Sigmoid colon (tissue), 6 donors: ENCODE measurements at regions not wholly inside any gene's neighbourhood (a gene's known extent, or its start where the extent isn't known, plus 50 kb on each side); places are given as distances from the start of the nearest gene placed in this dataset.
"Not testable (repeated sequence)": the region's sequence is repeated elsewhere in the genome, so short reads cannot be mapped to it uniquely, and the experiment has no call there.

Experiments used
- DNase-seq: peaks from one replicate; pipeline ENCODE4 v3.0.0-alpha.2; 2019
- H3K27ac ChIP-seq, 4 donors: fragments of 200-600 bp; sonication (generic); one replicate each; pipeline ENCODE4 v1.5.1; 2016 to 2019; ENCODE audit warnings: mild to moderate bottlenecking in 1 of 4
- H3K27me3 ChIP-seq, 3 donors: fragments of 200-600 bp; sonication (generic); one replicate each; pipeline ENCODE4 v1.5.1; 2019; ENCODE audit warnings: mild to moderate bottlenecking in 1 of 3
- H3K36me3 ChIP-seq, 4 donors: fragments of 200-600 bp; sonication (generic); one replicate each; pipeline ENCODE4 v1.5.1; 2016 to 2019
- H3K4me1 ChIP-seq, 4 donors: fragments of 200-600 bp; sonication (generic); one replicate each; pipeline ENCODE4 v1.5.1; 2017 to 2019
- H3K4me3 ChIP-seq, 4 donors: fragments of 200-600 bp; sonication (generic); one replicate each; pipeline ENCODE4 v1.5.1; 2017 to 2019; ENCODE audit warnings: mild to moderate bottlenecking in 2 of 4, moderate library complexity in 1 of 4
- H3K9me3 ChIP-seq, 4 donors: fragments of 200-600 bp in 3 of 4; sonication (generic) in 3 of 4; one replicate each; pipeline versions ENCODE4 v1.5.1 to v1.6.1; 2013 to 2019
- EP300 ChIP-seq, 4 donors: sonication (generic); formaldehyde crosslinking; IDR thresholded peaks; one replicate each; pipeline ENCODE4 v1.6.1; 2017; ENCODE audit warnings: antibody characterized with exemption in 4 of 4
- POLR2A ChIP-seq, 2 donors: fragments of 450-650 bp; IDR thresholded peaks; one replicate each; pipeline ENCODE4 v1.6.1; 2016; ENCODE audit warnings: antibody characterized with exemption in 2 of 2, mild to moderate bottlenecking in 2 of 2, moderate library complexity in 2 of 2
- POLR2AphosphoS5 ChIP-seq, 4 donors: sonication (generic); formaldehyde crosslinking; IDR thresholded peaks; one replicate each; pipeline ENCODE4 v1.6.1; 2017; ENCODE audit warnings: antibody characterized with exemption in 4 of 4
- WGBS, 2 donors: extraction: QIAGEN DNeasy Blood & Tissue Kit; methylation state at CpG; one replicate each; pipeline ENCODE4 v1.1.7; 2013; 5-methylcytosine and 5-hydroxymethylcytosine counted together
- intact Hi-C: fragments of 100-400 bp; cut with DNase I; formaldehyde crosslinking; loops from one replicate; pipeline ENCODE4 v1.15.1; 2023
- TF ChIP-seq, protein P1 (sequence below), 4 experiments: fragments of 450-650 bp in 3 of 4; fragments of 200-600 bp in 1 of 4; IDR thresholded peaks; one replicate each; pipeline ENCODE4 v1.5.1; 2016 to 2019; ENCODE audit warnings: antibody characterized with exemption in 4 of 4, mild to moderate bottlenecking in 3 of 4, moderate library complexity in 2 of 4
- donor health status: healthy with polysubstance abuse.
- donor health status: healthy.

DNA sequence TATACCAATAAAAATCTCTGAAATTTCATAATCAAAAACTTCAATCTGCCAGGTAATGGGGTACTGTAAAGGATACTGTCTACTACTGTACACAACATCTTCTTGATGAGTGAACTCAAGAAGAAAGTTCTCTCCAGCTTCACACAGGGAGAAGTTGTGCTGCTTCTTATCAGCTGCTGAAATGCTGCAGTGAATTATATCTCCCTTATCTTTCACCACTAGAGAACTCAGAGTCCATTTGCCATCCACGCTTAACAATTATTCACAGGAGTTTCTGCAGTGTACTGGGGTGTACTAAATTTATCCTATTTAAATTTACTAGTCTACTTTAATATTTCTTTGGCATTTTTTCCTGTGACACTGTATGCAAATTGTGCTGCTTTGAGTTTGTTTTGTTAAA, 384.8 kb downstream of the TFAP2B start:
- WGBS, 2 donors, result 42 to 72% methylated on average over 1 of the region's 1 CpG
- Histone ChIP-seq H3K4me3 (no peak overlapping the region), H3K27me3 (no peaks in the 10 kb centered on the region), H3K4me1 (no peaks in the 10 kb centered on the region), H3K36me3 (no peaks in the 10 kb centered on the region), H3K27ac (no peak overlapping the region), H3K9me3 (no peaks in the 10 kb centered on the region)
- no peak for DNase-seq
- no peak for TF ChIP-seq POLR2AphosphoS5 (IDR thresholded peaks at IDR 0.05)
- TF ChIP-seq EP300 (IDR thresholded peaks at IDR 0.05), result no peak
- TF ChIP-seq POLR2A (IDR thresholded peaks at IDR 0.05), result no peak
- TF ChIP-seq, protein P1, sequence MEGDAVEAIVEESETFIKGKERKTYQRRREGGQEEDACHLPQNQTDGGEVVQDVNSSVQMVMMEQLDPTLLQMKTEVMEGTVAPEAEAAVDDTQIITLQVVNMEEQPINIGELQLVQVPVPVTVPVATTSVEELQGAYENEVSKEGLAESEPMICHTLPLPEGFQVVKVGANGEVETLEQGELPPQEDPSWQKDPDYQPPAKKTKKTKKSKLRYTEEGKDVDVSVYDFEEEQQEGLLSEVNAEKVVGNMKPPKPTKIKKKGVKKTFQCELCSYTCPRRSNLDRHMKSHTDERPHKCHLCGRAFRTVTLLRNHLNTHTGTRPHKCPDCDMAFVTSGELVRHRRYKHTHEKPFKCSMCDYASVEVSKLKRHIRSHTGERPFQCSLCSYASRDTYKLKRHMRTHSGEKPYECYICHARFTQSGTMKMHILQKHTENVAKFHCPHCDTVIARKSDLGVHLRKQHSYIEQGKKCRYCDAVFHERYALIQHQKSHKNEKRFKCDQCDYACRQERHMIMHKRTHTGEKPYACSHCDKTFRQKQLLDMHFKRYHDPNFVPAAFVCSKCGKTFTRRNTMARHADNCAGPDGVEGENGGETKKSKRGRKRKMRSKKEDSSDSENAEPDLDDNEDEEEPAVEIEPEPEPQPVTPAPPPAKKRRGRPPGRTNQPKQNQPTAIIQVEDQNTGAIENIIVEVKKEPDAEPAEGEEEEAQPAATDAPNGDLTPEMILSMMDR (IDR thresholded peaks at IDR 0.05), result no peak
- intact Hi-C loops, result no loop called here

DNA sequence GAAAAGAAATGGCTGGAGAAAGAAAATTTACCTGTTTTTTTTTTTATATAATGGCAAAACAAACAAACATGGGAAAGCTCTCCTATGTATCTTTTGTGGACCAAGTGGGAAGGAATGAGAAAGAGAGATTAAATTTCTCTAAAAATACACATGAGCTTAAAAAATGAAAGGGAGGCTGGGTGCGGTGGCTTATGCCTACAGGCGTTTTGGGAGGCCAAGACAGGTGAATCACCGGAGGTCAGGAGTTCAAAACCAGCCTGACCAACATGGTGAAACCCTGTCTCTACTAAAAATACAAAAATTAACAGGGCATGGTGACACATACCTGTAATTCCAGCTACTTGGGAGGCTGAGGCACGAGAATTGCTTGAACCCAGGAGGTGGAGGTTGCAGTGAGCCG, 388.0 kb downstream of the TFAP2B start:
- H3K36me3 ChIP-seq, intact Hi-C loops, H3K9me3 ChIP-seq, H3K27me3 ChIP-seq, H3K4me3 ChIP-seq, H3K27ac ChIP-seq, DNase-seq, H3K4me1 ChIP-seq: not testable (repeated sequence)
- WGBS, 2 donors, result 87 to 90% methylated on average over 5 of the region's 5 CpGs

DNA sequence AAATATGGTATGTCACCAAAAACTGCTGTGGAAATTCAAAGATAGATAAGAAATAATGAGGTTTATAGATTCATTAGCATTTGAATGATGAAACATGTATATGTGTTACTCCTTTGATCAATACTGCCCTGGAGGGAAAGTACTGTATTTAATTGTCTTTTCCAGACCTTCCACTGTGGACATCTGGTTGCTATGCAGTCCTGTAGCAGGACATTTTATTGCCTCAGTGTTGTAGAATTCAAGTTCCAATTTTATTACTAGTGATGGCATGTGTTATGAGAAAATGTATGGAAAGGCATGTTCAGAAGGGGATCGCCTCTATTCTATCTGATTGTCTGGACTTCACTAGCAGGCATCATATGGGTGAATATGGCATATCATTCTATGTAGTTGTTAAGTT, 391.0 kb downstream of the TFAP2B start:
- no peak overlapping the region for H3K4me3 ChIP-seq
- WGBS, 2 donors, result 81% methylated on average over 1 of the region's 1 CpG
- intact Hi-C loops, result no loop called here
- H3K27me3 ChIP-seq, result peaks cover 0 to 6% (median 0%) of the 10 kb centered on the region in 3 donors
- no peaks in the 10 kb centered on the region for H3K4me1 ChIP-seq
- DNase-seq, result no peak
- TF ChIP-seq POLR2AphosphoS5 (IDR thresholded peaks at IDR 0.05), result no peak
- no peaks in the 10 kb centered on the region for H3K9me3 ChIP-seq
- no peak overlapping the region for H3K27ac ChIP-seq
- no peaks in the 10 kb centered on the region for H3K36me3 ChIP-seq

DNA sequence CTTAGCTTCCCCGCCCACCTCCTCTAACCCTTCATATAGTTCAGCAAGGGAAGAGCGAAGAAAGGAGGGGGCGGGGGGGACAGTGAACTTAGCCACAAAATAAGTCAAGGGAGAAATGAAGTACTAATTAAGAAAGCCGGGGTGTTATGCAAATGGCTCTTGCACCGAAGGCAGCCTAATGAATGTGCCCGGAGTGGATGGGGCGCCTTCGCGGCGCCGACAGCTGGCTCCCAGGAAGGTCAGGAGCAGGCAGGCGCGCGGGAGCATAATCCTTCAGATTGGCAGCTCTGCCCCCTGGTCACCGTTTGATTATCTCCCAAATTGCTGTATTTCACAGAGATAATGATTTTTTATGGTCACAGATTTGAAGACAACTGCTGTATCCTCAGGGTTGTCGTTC, 395.1 kb downstream of the TFAP2B start:
- no peak for DNase-seq
- Histone ChIP-seq H3K4me3 (no peak overlapping the region), H3K4me1 (no peaks in the 10 kb centered on the region), H3K27me3 (peaks cover 0 to 6% (median 0%) of the 10 kb centered on the region in 3 donors), H3K27ac (no peak overlapping the region), H3K9me3 (no peaks in the 10 kb centered on the region), H3K36me3 (no peaks in the 10 kb centered on the region)
- no peak for TF ChIP-seq EP300 (IDR thresholded peaks at IDR 0.05)
- TF ChIP-seq POLR2AphosphoS5 (IDR thresholded peaks at IDR 0.05), result no peak
- no peak for TF ChIP-seq POLR2A (IDR thresholded peaks at IDR 0.05)
- TF ChIP-seq, protein P1 (IDR thresholded peaks at IDR 0.05), result no peak
- 22 to 26% methylated on average over 16 of the region's 16 CpGs for WGBS, 2 donors
- intact Hi-C loops, result no loop called here

DNA sequence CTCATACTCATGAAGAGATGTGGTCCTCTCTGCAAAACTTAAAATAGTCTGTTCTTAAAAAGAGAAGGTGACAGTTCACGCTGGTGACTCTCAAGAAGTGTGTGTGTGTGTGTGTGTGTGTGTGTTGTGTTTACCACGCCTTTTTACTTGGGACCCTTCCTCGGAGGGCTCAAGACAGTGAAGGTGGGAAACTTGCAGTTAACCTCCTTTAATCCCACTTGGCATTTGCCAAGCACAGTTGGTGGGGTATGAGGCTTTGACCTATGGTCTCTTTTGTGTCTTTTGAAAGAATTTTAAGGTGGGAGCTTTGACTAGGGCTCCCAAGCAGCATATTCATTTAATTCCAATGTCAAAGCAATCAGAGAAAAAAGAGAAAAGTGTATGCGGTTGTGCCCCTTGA, 395.8 kb downstream of the TFAP2B start:
- peaks cover 0 to 6% (median 0%) of the 10 kb centered on the region in 3 donors for H3K27me3 ChIP-seq
- H3K36me3 ChIP-seq, result no peaks in the 10 kb centered on the region
- DNase-seq, result no peak
- intact Hi-C loops, result no loop called here
- no peak overlapping the region for H3K27ac ChIP-seq
- H3K4me1 ChIP-seq, result no peaks in the 10 kb centered on the region
- WGBS, 2 donors, result 54 to 61% methylated on average over 4 of the region's 4 CpGs
- H3K4me3 ChIP-seq, result no peak overlapping the region
- H3K9me3 ChIP-seq, result no peaks in the 10 kb centered on the region
- TF ChIP-seq EP300 (IDR thresholded peaks at IDR 0.05) (no peak), POLR2AphosphoS5 (IDR thresholded peaks at IDR 0.05) (no peak), POLR2A (IDR thresholded peaks at IDR 0.05) (no peak)
- TF ChIP-seq, protein P1 (IDR thresholded peaks at IDR 0.05), result no peak

DNA sequence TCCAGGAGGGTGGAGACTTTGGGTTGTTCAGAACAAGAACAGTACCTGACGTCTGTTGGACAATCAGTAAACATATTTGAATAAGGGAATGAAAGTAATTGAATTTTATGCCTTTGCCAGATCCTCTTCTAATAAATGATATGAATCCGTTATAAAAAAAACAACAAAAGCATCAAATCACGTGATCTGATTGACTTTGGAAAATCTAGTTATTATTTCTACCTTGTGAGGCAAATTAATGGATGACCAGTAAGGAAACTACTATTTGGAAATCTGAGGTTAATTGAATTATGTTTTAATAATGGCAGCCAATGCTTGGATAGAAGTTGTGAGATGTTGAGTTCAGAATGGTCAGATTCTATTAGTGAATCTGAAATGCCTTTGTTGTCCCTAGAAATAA, 399.5 kb downstream of the TFAP2B start:
- Histone ChIP-seq H3K27ac (no peak overlapping the region), H3K27me3 (peaks cover 0 to 6% (median 0%) of the 10 kb centered on the region in 3 donors), H3K36me3 (no peaks in the 10 kb centered on the region), H3K4me1 (no peaks in the 10 kb centered on the region), H3K4me3 (no peak overlapping the region), H3K9me3 (no peaks in the 10 kb centered on the region)
- no peak for DNase-seq
- TF ChIP-seq EP300 (IDR thresholded peaks at IDR 0.05), result no peak
- no peak for TF ChIP-seq POLR2AphosphoS5 (IDR thresholded peaks at IDR 0.05)
- TF ChIP-seq, protein P1 (IDR thresholded peaks at IDR 0.05), result no peak
- no peak for TF ChIP-seq POLR2A (IDR thresholded peaks at IDR 0.05)
- WGBS, 2 donors, result 79 to 87% methylated on average over 3 of the region's 3 CpGs
- intact Hi-C loops, result no loop called here

DNA sequence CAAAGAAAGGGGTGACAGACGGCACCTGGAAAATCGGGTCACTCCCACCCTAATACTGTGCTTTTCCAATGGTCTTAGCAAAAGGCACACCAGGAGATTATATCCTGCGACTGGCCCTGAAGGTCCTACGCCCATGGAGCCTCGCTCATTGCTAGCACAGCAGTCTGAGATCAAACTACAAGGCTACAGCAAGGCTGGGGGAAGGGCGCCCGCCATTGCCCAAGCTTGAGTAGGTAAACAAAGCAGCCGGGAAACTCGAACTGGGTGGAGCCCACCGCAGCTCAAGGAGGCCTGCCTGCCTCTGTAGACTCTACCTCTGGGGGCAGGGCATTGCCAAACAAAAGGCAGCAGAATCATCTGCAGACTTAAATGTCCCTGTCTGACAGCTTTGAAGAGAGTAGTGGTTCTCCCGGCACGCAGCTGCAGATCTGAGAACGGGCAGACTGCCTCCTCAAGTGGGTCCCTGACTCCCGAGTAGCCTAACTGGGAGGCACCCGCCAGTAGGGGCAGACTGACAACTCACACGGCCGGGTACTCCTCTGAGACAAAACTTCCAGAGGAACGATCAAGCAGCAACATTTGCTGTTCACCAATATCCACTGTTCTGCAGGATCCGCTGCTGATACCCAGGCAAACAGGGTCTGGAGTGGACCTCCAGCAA, 406.0 kb downstream of the TFAP2B start:
- H3K9me3 ChIP-seq, H3K4me3 ChIP-seq, H3K27ac ChIP-seq, DNase-seq, intact Hi-C loops, H3K4me1 ChIP-seq, H3K27me3 ChIP-seq, H3K36me3 ChIP-seq: not testable (repeated sequence)
- WGBS, 2 donors, result 77 to 82% methylated on average over 19 of the region's 19 CpGs
